GM18861 (cell line): ENCODE measurements at regions not wholly inside any gene's neighbourhood (a gene's known extent, or its start where the extent isn't known, plus 50 kb on each side); places are given as distances from the start of the nearest gene placed in this dataset.
"Not testable (repeated sequence)": the region's sequence is repeated elsewhere in the genome, so short reads cannot be mapped to it uniquely, and the experiment has no call there.

Source experiments
- ATAC-seq: cut with Tn5 transposase; IDR thresholded peaks from one replicate; pipeline ENCODE4 v1.9.1; 2021; ENCODE audit not compliant: unreplicated experiment

DNA sequence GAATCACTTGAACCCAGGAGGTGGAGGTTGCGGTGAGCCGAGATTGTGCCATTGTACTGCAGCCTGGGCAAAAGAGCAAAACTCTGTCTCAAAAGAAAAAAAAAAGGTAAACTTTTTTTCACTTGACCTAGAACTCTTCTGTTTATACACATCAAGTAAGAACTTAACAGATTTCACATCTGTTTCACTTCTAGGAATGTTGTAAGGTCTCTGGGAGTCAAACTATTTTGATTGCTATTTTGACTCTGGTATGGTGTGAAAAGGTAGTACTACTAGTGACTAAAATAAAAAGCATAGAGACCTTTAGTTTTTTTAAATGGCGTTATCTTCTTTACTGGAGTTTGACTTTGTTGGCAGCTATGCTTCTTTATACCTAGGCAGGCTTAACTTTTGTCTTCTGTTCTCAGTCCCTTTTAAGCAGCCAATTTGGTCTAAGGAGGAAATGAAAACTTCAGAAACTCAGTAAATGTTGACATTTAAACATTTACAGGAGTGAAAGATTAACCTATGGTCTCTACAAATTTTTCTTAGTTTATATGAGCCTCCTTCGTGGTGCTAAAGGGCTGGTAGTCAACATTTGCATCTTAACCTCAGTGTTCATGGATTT lies 84.7 kb downstream of the METTL2B start:
- peak; percentile 88 for ATAC-seq

DNA sequence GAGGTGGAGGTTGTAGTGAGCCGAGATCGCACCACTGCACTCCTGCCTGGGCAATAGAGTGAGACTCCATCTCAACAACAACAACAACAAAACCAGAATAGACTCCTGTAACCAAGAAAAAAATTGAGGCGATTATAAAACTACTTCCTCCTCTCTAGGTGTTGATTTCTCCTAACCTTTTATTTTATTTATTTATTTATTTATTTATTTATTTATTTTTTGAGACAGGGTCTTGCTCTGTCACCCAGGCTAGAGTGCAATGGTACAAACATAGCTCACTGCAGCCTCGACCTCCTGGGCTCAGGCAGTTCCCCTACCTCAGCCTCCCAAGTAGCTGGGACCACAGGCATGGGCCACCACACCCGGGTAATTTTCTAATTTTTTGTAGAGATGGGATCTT lies 86.2 kb downstream of the METTL2B start:
- ATAC-seq, result not testable (repeated sequence)

DNA sequence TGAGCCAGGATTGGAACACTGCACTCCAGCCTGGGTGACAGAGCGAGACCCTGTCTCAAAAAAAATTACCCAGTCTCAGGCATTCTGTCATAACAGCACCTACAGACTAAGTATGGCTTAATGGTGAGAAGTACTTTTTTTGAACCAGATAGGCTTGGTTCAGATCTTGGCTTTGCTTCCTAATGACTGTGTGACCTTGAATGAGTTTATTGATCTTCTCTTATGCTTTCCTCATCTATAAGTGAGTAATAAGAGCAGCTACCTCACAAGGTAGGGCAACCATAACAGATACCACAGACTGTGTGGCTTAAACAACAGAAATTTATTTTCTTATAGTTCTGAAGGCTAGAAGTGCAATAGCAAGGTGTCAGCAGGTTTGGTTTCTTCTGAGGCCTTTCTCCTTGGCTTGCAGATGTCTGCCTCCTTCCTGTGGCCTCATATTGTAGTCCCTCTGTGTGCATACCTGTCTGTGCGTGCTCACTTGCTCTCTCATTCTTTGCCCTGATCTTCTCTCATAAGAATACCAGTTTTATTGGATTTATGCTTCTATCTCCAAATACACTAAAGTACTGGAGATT lies 87.7 kb downstream of the METTL2B start:
- not testable (repeated sequence) for ATAC-seq

DNA sequence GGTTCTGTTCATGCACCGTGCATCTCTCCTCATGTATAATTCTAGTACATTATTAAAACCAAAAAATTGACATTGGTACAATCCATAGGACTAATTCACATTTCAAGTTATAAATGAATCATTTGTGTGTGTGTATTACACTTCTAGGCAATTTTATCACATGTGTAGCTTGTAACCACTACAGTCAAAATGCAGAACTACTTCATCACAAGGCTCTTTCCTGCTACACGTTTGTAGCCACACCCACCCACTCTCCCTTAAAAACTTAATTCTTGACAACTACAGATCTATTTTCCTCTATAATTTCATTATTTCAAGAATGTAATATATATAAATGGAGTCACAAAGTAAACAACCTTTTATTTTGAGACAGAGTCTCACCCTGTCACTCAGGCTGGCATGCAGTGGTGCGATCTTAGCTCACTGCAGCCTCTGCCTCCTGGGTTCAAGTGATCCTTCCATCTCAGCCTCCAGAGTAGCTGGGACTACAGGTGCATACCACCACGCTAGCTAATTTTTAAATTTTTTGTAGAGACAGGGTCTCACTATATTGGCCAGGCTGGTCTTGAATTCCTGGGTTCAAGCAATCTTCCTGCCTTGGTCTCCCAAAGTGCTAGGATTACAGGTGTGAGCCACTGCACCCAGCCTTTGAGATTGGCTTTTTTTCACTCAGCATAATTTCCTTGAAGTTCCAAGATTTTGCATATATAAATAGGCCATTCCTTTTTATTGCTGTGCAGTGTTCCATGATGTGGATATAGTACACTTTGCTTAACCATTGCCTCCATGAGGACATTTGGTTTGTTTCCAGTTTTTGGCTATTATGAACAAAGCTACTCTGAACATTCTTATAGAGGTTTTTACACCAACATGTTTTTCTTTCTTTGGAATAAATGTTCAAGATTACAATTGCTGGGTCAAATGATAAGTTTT lies 88.7 kb downstream of the METTL2B start:
- not testable (repeated sequence) for ATAC-seq

DNA sequence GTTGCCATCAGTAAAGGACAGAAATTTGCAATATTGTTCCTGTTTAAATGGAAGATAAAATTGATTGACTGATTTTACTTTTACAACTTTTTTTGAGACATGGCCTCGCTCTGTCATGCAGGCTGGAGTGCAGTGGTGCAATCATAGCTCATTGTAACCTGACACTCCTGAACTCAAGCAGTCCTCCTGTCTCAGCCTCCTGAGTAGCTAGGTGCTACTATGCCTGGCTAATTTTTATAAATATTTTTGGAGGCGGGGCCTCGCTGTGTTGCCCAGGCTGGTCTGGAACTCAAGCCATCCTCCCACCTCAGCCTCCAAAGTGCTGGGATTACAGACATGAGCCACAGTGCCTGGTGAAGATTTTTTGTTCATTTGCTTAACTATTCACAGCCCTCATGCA lies 96.8 kb upstream of the GARIN1A start:
- ATAC-seq, result not testable (repeated sequence)

DNA sequence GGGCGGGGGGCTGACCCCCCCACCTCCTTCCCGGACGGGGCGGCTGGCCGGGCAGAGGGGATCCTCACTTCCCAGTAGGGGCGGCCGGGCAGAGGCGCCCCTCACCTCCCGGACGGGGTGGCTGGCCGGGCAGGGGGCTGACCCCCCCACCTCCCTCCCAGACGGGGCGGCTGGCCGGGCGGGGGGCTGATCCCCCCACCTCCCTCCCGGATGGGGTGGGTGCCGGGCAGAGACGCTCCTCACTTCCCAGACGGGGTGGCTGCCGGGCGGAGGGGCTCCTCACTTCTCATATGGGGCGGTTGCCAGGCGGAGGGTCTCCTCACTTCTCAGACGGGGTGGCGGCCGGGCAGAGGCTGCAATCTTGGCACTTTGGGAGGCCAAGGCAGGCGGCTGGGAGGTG lies 95.1 kb upstream of the GARIN1A start:
- ATAC-seq, result not testable (repeated sequence)

DNA sequence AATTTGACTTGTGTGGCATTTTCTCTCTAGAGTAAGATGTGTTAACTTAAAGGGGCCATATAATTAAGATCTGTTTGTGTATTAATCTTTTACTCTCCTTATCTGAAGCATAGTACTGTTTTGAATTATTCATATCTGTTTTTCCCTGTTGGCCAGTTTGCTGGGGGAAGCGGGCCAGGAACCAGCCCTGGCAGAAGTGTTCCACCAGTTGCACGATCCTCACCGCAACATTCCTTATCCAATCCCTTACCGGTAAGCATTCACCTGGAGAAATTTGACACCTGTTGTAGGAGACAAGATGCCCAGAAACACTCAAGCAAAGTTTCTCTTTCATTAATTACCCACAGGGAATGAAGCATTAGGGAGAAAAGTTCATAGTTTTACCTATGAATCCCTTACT lies 92.2 kb upstream of the GARIN1A start:
- not testable (repeated sequence) for ATAC-seq

DNA sequence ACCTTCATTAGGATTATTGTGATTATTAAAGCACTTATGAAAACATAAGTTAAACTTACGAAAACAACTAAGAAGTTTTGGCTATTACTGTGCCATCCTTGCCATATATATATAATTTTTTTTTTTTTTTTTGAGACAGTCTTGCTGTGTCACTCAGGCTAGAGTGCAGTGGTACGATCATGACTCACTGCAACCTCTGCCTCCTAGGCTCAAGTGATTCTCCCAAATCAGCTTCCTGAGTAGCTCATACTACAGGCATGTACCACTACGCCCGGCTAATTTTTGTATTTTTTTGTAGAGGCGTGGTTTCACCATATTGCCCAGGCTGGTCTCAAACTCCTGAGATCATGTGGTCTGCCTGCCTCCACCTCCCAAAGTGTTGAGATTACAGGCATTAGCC lies 91.0 kb upstream of the GARIN1A start:
- ATAC-seq, result not testable (repeated sequence)

DNA sequence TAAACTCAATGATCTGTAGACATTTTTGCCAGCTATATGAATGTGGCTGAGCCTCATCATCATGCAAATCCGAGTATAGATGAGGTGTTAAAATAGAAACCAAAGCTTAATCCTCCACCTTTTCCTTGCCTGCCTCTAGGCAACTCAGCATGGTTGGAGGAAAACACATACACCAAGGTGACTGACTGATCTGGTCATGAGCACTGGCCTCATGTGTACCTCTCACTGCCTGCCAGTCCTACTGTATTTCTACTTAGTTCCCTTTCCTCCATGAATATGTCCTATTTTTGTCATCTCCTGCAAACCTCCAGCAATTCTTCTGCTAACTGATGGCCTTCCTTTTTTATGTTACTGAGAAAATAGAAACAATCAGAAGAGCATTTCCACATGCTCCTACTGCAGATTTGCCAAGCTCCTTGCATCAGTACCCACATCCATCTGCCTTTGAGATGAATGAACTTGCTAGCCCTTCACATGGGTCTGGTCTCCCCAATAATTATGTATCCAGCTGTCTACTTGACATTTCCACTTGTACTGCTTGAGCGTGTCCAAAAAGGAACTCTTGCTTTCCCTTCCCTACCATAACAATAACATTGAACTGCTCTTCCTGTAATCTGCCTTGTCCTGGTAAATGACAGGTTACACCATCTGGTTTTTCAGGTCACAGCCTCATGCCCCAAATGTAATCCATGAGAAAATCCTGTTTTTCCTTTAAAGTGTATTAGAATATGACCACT lies 90.1 kb upstream of the GARIN1A start:
- not testable (repeated sequence) for ATAC-seq

DNA sequence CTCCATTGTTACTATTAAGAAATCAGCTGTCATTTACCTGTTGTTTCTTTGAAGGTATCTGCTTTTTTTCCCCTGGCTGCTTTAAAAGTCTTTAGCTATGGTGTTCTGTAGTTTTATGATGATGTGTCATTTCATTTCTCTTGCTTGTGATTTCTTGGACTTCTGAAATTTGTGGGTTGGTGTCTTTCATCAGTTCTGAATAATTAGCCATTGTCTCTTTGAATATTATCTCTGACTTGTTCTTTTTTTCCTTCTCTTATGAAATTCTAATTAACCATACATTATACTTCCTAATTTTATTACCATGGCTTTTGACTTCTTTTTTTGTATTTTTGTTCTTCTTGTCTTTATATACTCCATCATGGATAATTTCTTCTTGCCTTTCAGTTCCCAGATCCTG lies 85.4 kb upstream of the GARIN1A start:
- not testable (repeated sequence) for ATAC-seq

DNA sequence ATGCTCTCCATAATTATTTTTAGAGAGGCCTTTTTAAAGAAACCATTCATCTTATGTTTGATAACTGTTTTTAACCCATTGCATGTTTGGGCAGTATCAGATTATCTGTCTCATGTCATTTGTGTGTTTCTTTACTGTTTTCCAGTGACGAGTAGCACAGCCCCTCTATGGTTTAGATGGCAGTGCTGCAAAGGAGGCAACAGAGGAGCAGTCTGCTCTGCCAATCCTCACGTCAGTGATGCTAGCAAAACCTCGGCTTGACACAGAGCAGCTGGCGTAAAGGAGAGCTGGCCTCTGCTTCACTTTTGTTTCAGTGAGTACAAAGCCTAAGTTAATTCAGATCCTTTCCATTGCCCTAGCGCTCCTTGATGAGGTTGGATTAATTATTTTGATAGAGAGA lies 80.4 kb upstream of the GARIN1A start:
- ATAC-seq, result no peak

DNA sequence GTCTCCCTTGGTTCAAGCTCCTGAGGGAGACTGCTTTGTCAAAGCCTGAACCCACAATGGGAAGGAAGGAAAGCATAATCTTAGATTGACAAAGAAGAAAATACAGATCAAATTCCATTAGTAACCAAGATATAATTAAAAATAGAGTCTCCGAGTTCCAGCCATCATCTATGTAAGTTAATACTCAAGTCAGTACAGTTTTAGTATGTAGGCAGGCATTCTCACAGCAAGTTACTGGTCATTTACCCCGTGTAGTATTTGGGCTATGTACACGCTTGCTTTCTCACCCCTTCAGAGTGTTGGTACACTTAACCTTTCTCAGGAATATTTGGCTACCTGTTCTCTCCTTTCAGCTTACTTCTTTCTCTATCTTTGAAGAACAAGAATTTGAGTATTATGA lies 79.9 kb upstream of the GARIN1A start:
- ATAC-seq, result not testable (repeated sequence)

DNA sequence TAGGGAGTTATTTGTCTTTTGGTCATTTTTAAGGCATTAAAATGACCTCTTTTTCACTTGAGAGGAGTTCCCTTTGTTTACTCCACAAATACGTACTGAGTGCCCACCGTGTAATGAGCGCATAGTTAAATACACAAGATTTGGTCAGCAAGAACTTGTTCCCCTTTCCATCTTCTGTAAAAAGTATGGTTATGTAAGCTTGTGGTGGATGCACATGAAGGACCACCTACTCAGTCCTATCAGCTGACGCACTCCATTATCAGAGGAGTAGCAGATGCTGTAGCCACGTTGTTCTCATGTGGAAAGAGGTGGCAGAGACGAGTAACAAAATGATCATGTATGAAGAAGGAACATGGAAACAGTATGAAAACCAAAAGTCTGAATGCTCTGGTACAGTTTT lies 78.0 kb upstream of the GARIN1A start:
- ATAC-seq, result not testable (repeated sequence)

DNA sequence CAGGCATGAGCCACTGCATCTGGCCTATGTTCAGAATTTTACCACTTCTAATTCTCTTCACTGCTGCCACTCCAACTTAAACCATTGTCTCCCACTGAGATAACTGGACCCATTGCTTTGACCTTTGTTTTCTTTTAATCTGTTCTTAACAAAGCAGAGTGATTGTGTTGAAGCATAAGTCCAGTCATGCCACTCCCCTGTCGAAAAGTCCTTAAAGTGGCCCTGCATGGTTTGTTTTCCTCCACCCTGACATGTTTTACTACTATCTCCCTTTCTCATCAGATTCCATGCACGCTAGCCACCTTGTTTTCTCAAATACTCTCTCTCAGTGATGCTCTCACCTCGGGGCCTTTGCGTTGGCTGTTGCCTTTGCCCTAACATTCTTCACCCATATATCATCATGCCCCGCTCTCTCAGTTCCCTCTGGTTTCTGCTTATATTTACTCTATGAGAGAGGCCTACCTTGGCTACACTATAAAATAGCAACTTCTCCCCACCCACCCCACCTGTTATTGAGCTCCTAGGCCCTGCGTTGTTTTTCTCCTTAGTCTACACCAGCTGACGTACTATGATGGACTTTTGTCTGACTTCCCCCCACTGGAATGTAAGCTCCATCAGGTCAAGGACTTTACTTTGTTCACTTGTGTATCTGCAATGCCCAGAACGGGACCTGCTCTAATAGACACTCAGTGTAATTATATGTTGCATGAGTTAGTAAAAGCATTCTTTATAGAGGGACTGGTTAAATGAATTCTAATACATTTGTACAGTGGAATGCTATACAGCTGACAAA lies 75.6 kb upstream of the GARIN1A start:
- ATAC-seq, result not testable (repeated sequence)

DNA sequence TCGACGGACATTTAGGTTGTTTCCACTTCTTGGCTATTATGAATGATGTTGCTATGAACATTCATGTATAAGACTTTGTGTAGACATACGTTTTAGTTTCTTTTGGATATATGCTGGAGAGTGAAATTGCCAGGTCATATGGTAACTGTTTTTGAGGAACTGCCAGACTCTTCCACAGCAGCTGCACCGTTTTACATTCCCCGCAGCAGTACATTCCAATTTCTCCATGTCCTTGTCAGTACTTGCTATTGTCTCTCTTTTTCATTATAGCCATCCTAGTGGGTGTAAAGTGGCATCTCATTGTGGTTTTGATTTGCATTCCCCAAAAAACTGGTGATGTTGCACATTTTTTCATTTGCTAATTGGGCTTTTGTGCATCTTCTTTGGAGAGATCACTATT lies 73.1 kb upstream of the GARIN1A start:
- not testable (repeated sequence) for ATAC-seq

DNA sequence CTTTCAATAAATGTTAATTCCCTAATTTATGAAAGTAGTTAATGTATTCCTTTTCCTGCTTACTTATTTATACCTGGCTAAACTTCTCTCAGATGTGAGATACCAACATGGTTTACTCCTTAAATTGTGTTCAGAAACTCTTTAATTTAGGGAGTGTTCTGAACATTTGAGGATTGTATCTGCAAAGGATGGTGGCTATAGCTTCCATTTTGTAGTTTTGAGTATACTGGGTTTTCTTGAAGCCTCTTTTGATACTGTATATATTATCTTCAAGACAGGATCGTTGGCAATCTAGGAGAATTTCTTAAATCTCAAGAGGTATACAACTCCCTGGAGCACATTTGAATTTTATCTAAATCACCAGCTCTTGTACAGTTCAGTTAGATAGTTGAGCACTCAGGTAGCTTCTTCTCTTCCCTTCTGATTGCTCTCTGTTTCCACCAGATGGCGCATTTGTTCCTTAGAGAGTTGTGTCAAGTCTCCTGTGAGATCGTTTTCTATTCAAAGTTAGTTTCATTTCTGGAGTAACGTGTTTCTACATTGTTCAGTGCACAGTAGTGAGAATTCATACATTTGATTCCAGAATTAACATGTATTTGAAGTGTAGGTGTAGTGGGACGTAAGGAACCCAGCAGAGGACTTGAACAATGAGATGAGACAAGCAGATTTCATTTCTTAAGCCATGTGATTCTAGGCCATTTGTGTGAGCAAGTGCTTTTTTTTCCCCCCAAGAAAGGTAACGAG lies 63.2 kb upstream of the GARIN1A start:
- ATAC-seq, result peak; percentile 74

DNA sequence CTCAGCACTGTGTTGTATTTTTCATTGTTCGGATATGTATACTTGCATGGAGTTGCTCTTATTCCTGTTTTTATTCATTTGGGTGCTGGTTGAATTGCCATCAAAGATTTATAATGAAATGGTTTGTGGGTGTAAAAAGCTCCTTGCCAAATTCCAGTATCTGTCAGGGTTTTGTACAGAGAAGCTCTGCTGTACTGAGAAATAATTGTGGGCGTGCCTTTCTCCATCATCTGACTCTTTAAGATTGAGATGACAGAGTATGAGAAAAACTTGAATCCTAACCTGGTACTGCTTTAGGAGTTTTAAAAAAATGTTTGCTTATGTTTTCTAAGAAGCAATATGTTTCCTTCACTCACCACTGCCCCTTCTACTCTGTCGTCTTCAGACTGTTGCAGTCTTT lies 58.7 kb upstream of the GARIN1A start:
- not testable (repeated sequence) for ATAC-seq

DNA sequence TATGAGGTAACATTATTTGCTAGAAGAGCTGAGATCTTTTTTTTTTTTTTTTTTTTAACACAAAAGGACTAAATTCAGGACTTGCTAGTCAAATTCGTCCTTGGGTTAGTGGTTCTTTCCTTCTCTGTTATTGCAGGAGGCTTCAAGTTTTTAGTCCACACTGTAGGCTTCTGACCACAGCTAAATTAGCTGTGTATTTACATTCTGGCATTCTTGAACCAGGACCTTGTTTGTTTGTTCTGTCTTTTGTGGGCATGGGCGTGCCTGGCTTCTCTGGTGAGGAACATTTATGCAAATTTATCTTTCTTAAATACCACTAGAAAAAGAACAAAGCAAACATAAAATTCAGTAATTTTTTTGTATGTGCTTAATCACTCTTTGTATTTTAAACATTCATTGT lies 57.3 kb upstream of the GARIN1A start:
- not testable (repeated sequence) for ATAC-seq

DNA sequence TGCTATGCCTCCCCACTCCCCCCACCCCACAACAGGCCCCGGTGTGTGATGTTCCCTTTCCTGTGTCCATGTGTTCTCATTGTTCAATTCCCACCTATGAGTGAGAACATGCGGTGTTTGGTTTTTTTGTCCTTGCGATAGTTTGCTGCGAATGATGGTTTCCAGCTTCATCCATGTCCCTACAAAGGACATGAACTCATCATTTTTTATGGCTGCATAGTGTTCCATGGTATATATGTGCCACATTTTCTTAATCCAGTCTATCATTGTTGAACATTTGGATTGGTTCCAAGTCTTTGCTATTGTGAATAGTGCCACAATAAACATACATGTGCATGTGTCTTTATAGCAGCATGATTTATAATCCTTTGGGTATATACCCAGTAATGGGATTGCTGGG lies 55.3 kb upstream of the GARIN1A start:
- ATAC-seq, result not testable (repeated sequence)
